OCI-LY7 (cell line): ENCODE measurements at regions not wholly inside any gene's neighbourhood (a gene's known extent, or its start where the extent isn't known, plus 50 kb on each side); places are given as distances from the start of the nearest gene placed in this dataset.

Experiments used
- EZH2phosphoT487 ChIP-seq: fragments of 200-600 bp; sonication (generic); IDR thresholded peaks from 2 replicates; pipeline ENCODE4 v1.6.1; 2018; ENCODE audit warnings: low read depth, borderline replicate concordance, mild to moderate bottlenecking, mixed run types, antibody characterized with exemption, low read length, moderate library complexity, mixed read lengths
- TF ChIP-seq, protein P1 (sequence below): fragments of 200-600 bp; sonication (generic); conservative IDR thresholded peaks from 2 replicates; pipeline ENCODE4 v1.5.1; 2014; ENCODE audit warnings: mild to moderate bottlenecking, antibody characterized with exemption, low read length, moderate library complexity, mixed read lengths

DNA sequence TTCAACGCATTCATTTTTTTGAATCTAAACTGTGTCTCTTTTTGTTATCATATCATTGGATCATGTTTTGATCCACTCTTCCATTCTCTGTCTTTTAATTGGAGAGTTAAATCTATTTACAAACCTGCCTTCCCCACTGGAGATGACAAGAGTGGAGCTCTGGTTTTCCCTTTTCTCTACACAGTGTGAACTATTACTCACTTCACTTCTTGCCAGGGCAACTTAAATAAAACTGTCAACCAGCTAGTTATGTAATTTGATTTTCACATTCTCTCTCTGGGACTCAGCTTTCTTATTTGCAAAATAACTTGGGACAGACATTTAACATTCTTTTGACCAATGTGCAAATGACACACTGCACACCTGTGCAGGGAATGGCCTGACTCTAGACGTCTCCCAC, 230.8 kb upstream of the CST7 start:
- no peak for TF ChIP-seq EZH2phosphoT487
- TF ChIP-seq, protein P1, sequence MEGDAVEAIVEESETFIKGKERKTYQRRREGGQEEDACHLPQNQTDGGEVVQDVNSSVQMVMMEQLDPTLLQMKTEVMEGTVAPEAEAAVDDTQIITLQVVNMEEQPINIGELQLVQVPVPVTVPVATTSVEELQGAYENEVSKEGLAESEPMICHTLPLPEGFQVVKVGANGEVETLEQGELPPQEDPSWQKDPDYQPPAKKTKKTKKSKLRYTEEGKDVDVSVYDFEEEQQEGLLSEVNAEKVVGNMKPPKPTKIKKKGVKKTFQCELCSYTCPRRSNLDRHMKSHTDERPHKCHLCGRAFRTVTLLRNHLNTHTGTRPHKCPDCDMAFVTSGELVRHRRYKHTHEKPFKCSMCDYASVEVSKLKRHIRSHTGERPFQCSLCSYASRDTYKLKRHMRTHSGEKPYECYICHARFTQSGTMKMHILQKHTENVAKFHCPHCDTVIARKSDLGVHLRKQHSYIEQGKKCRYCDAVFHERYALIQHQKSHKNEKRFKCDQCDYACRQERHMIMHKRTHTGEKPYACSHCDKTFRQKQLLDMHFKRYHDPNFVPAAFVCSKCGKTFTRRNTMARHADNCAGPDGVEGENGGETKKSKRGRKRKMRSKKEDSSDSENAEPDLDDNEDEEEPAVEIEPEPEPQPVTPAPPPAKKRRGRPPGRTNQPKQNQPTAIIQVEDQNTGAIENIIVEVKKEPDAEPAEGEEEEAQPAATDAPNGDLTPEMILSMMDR: no peak
